MCF 10A (cell line): ENCODE measurements at regions not wholly inside any gene's neighbourhood (a gene's known extent, or its start where the extent isn't known, plus 50 kb on each side); places are given as distances from the start of the nearest gene placed in this dataset.
A peak's percentile ranks its signal among the peaks of the same experiment; 100 is the strongest.
"Not testable (repeated sequence)": the region's sequence is repeated elsewhere in the genome, so short reads cannot be mapped to it uniquely, and the experiment has no call there.

Experiments
- BruUV-seq: library from RNA; stranded (reverse); fragments of 400-500 nt; replicated peaks from 2 replicates; lab custom pipeline; 2021; lab: Mats Ljungman, UMichigan
- CTCF ChIA-PET: fragments of 300-600 bp; sonication (Branson Sonifier 250); formaldehyde crosslinking; extraction: SDS; loops from one replicate; lab custom pipeline; 2021; ENCODE audit warnings: antibody characterized with exemption, inconsistent platforms; lab: Yijun Ruan, JAX
- POLR2A ChIA-PET: fragments of 300-600, 350-650 bp; sonication (Branson Sonifier 250); formaldehyde crosslinking; extraction: SDS; loops from one replicate; lab custom pipeline; 2020; ENCODE audit warnings: antibody characterized with exemption, inconsistent platforms; lab: Yijun Ruan, JAX
- DNase-seq: peaks from one replicate; pipeline ENCODE4 v3.0.0-alpha.2; 2018; ENCODE audit not compliant: unreplicated experiment
- H3K27ac Mint-ChIP-seq: one replicate; pipeline ENCODE4 v1.8.0; 2022; ENCODE audit warnings: mild to moderate bottlenecking, low read depth, mixed read lengths; ENCODE audit not compliant: unreplicated experiment
- H3K27me3 Mint-ChIP-seq: one replicate; pipeline ENCODE4 v1.8.0; 2022; ENCODE audit warnings: mixed read lengths; ENCODE audit not compliant: insufficient read depth, unreplicated experiment
- H3K36me3 Mint-ChIP-seq: one replicate; pipeline ENCODE4 v1.8.0; 2022; ENCODE audit warnings: mild to moderate bottlenecking, moderate library complexity, mixed read lengths; ENCODE audit not compliant: insufficient read depth, unreplicated experiment
- H3K4me1 Mint-ChIP-seq: one replicate; pipeline ENCODE4 v1.8.0; 2022; ENCODE audit warnings: mixed read lengths; ENCODE audit not compliant: insufficient read depth, unreplicated experiment
- H3K4me3 Mint-ChIP-seq: one replicate; pipeline ENCODE4 v1.8.0; 2022; ENCODE audit warnings: mild to moderate bottlenecking, moderate library complexity, mixed read lengths; ENCODE audit not compliant: unreplicated experiment
- H3K9me3 Mint-ChIP-seq: one replicate; pipeline ENCODE4 v1.8.0; 2022; ENCODE audit warnings: mixed read lengths; ENCODE audit not compliant: unreplicated experiment
- CTCF ChIP-seq: fragments of 200-600 bp; IDR thresholded peaks from one replicate; pipeline ENCODE4 v1.8.0; 2022; ENCODE audit warnings: antibody characterized with exemption, mild to moderate bottlenecking; ENCODE audit not compliant: unreplicated experiment
- intact Hi-C: fragments of 100-400 bp; cut with micrococcal nuclease; formaldehyde crosslinking; loops from 2 replicates; pipeline ENCODE4 v1.14.1; 2022

- no peak overlapping the region for H3K27ac Mint-ChIP-seq
- no peak for TF ChIP-seq CTCF
- no peaks in the 10 kb centered on the region for H3K9me3 Mint-ChIP-seq
- BruUV-seq: no TSS peak
- no peak overlapping the region for H3K4me3 Mint-ChIP-seq
- ChIA-PET POLR2A (no interaction called here), CTCF (interaction anchor here (0.9 kb wide), 1 partner anchor 141 kb away, joined by 3 read pairs; no protein-coding TSS in a partner anchor)
- no peaks in the 10 kb centered on the region for H3K36me3 Mint-ChIP-seq
- intact Hi-C loops: no loop called here
- H3K4me1 Mint-ChIP-seq: no peaks in the 10 kb centered on the region
- H3K27me3 Mint-ChIP-seq: no peaks in the 10 kb centered on the region
- DNase-seq: no peak
These were observed 621.1 kb upstream of the MIR17HG start for GRCh38 chr13:90726375-90726774.

GRCh38 chr13:90732049-90732448 is 615.4 kb upstream of the MIR17HG start:
- TF ChIP-seq CTCF: no peak
- intact Hi-C loops: no loop called here
- H3K36me3 Mint-ChIP-seq: no peaks in the 10 kb centered on the region
- H3K4me3 Mint-ChIP-seq: no peak overlapping the region
- DNase-seq: peak; percentile 13
- no peaks in the 10 kb centered on the region for H3K27me3 Mint-ChIP-seq
- H3K27ac Mint-ChIP-seq: no peak overlapping the region
- CTCF ChIA-PET: interaction anchor here (0.6 kb wide), 1 partner anchor 363 kb away, joined by 3 read pairs; no protein-coding TSS in a partner anchor
- H3K9me3 Mint-ChIP-seq: peaks cover 14% of the 10 kb centered on the region
- POLR2A ChIA-PET: no interaction called here
- BruUV-seq: no TSS peak
- no peaks in the 10 kb centered on the region for H3K4me1 Mint-ChIP-seq

- H3K4me3 Mint-ChIP-seq, intact Hi-C loops: not testable (repeated sequence)
These were observed 613.0 kb upstream of the MIR17HG start for GRCh38 chr13:90734497-90734896.

GRCh38 chr13:90738881-90739280 is 608.6 kb upstream of the MIR17HG start:
- no peak overlapping the region for H3K27ac Mint-ChIP-seq
- POLR2A ChIA-PET: no interaction called here
- H3K4me1 Mint-ChIP-seq: no peaks in the 10 kb centered on the region
- no peak for TF ChIP-seq CTCF
- no TSS peak for BruUV-seq
- CTCF ChIA-PET: no interaction called here
- intact Hi-C loops: no loop called here
- no peak overlapping the region for H3K4me3 Mint-ChIP-seq
- no peaks in the 10 kb centered on the region for H3K36me3 Mint-ChIP-seq
- H3K27me3 Mint-ChIP-seq: no peaks in the 10 kb centered on the region
- no peak for DNase-seq
- H3K9me3 Mint-ChIP-seq: peaks cover 7% of the 10 kb centered on the region

More at GRCh38 chr13:90734497-90734896, 613.0 kb upstream of the MIR17HG start:
- H3K27me3 Mint-ChIP-seq, BruUV-seq, POLR2A ChIA-PET, H3K4me1 Mint-ChIP-seq, CTCF ChIA-PET, H3K27ac Mint-ChIP-seq, DNase-seq, H3K36me3 Mint-ChIP-seq: not testable (repeated sequence)
- peaks cover 14% of the 10 kb centered on the region for H3K9me3 Mint-ChIP-seq

- ChIA-PET CTCF (no interaction called here), POLR2A (no interaction called here)
- Mint-ChIP-seq H3K9me3 (peaks cover 7% of the 10 kb centered on the region), H3K27ac (no peak overlapping the region), H3K4me3 (no peak overlapping the region), H3K27me3 (no peaks in the 10 kb centered on the region), H3K36me3 (no peaks in the 10 kb centered on the region), H3K4me1 (no peaks in the 10 kb centered on the region)
- DNase-seq: no peak
- no peak for TF ChIP-seq CTCF
- intact Hi-C loops: no loop called here
- BruUV-seq: no TSS peak
These were observed 607.4 kb upstream of the MIR17HG start for GRCh38 chr13:90740099-90740498.
